Kidney (tissue), 13 donors: ENCODE measurements at regions not wholly inside any gene's neighbourhood (a gene's known extent, or its start where the extent isn't known, plus 50 kb on each side); places are given as distances from the start of the nearest gene placed in this dataset.

Source experiments
- DNase-seq, 5 donors: peaks; one replicate each; pipeline ENCODE4 v3.0.0-alpha.2; 2013 to 2020
- FAIRE-seq: peaks from 2 replicates; lab custom pipeline; 2012; peaks lifted over from hg19 to GRCh38; lab: Jason Lieb, UNC
- H3K27ac ChIP-seq, 2 donors: one replicate each; pipeline ENCODE4 v1.7.0; 2013; ENCODE audit warnings: low read depth in 2 of 2, low read length in 2 of 2, inconsistent platforms in 1 of 2
- H3K27me3 ChIP-seq: one replicate; pipeline ENCODE4 v1.7.1; 2013; ENCODE audit warnings: low read length, inconsistent platforms; ENCODE audit not compliant: control insufficient read depth, insufficient read depth
- H3K36me3 ChIP-seq, 3 donors: one replicate each; pipeline versions ENCODE4 v1.7.0 to v1.7.1; 2013; ENCODE audit warnings: low read length in 3 of 3, control low read depth in 1 of 3, inconsistent platforms in 1 of 3; ENCODE audit not compliant: insufficient read depth in 3 of 3, control insufficient read depth in 2 of 3
- H3K4me1 ChIP-seq, 3 donors: one replicate each; pipeline versions ENCODE4 v1.7.0 to v1.7.1; 2013; ENCODE audit warnings: low read length in 3 of 3, inconsistent platforms in 1 of 3, low read depth in 1 of 3; ENCODE audit not compliant: control insufficient read depth in 2 of 3, insufficient read depth in 2 of 3
- H3K4me3 ChIP-seq, 3 donors: one replicate each; pipeline versions ENCODE4 v1.7.0 to v1.8.1; 2013; ENCODE audit warnings: low read length in 3 of 3, control low read depth in 1 of 3, inconsistent platforms in 1 of 3
- H3K9ac ChIP-seq, 3 donors: one replicate each; pipeline versions ENCODE4 v1.7.0 to v1.7.1; 2013; ENCODE audit warnings: low read length in 3 of 3, control low read depth in 1 of 3, inconsistent platforms in 1 of 3
- H3K9me3 ChIP-seq, 3 donors: one replicate each; pipeline versions ENCODE4 v1.7.0 to v1.7.1; 2013; ENCODE audit warnings: low read length in 3 of 3, control low read depth in 1 of 3, inconsistent platforms in 1 of 3; ENCODE audit not compliant: control insufficient read depth in 2 of 3, insufficient read depth in 1 of 3
- intact Hi-C: fragments of 100-400 bp; cut with DNase I; formaldehyde crosslinking; loops from one replicate; pipeline ENCODE4 v1.11.1; 2022
- TF ChIP-seq, protein P1 (sequence below): IDR thresholded peaks from 3 replicates; pipeline ENCODE4 v1.5.1; 2012; ENCODE audit warnings: mild to moderate bottlenecking, moderate library complexity, borderline replicate concordance; ENCODE audit not compliant: insufficient read depth; ENCODE audit errors: extremely low read depth
- donor health status: control.
- donor health status: control.
- donor health status: control.
- donor health status: control.
- donor health status: control.
- donor health status: DM: yes; HTN: yes; CAD: no.
- donor health status: Normal renal cell carcinoma (clear cell type).

DNA sequence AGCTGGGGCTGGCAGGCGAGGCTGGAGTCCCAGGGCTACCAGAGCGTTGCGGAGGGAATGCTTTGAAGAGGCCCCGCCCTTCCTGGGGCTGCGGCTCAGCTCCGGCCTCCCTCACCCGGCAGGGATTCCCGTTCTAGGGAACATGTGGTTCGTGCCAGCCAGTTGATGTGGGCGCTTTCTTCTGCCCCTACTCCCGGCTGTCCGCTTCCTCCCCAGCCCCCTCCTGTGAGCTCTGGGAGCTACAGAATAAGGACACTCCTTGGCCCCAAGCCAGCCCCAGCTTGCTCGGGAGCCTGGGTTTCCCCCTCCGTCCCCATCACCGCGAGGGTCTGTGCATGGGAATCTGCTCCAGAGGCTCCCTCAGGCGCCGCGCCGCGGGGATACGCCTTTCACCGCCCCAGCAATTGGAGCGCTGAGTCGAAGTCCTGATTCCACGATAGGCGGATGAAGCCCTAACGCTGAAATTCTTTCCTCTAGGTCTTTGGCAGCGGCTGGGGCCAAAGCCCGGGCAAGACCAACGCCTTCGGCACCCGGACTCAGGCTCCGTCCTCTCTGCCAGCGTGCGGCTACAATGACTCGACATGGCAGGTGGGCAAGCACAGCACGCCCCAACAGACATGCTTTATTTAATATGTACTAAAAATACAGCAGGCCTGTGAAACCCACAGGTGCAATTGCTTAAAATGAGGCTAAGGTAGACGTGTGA, 69.5 kb downstream of the KLF15 start:
- Histone ChIP-seq H3K27me3 (no peaks in the 10 kb centered on the region), H3K9ac (peak overlapping the region in 2 of 3 donors; percentile 48 to 72), H3K9me3 (no peaks in the 10 kb centered on the region), H3K4me3 (peak overlapping the region; percentile 39 to 67 (median 66)), H3K36me3 (no peaks in the 10 kb centered on the region), H3K4me1 (peaks cover 0 to 44% (median 28%) of the 10 kb centered on the region in 3 donors), H3K27ac (peak overlapping the region; percentile 66 to 81)
- FAIRE-seq = no peak
- TF ChIP-seq, protein P1, sequence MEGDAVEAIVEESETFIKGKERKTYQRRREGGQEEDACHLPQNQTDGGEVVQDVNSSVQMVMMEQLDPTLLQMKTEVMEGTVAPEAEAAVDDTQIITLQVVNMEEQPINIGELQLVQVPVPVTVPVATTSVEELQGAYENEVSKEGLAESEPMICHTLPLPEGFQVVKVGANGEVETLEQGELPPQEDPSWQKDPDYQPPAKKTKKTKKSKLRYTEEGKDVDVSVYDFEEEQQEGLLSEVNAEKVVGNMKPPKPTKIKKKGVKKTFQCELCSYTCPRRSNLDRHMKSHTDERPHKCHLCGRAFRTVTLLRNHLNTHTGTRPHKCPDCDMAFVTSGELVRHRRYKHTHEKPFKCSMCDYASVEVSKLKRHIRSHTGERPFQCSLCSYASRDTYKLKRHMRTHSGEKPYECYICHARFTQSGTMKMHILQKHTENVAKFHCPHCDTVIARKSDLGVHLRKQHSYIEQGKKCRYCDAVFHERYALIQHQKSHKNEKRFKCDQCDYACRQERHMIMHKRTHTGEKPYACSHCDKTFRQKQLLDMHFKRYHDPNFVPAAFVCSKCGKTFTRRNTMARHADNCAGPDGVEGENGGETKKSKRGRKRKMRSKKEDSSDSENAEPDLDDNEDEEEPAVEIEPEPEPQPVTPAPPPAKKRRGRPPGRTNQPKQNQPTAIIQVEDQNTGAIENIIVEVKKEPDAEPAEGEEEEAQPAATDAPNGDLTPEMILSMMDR = no peak
- DNase-seq = peak; percentile 87 to 93 (median 92)
- intact Hi-C loops = no loop called here

DNA sequence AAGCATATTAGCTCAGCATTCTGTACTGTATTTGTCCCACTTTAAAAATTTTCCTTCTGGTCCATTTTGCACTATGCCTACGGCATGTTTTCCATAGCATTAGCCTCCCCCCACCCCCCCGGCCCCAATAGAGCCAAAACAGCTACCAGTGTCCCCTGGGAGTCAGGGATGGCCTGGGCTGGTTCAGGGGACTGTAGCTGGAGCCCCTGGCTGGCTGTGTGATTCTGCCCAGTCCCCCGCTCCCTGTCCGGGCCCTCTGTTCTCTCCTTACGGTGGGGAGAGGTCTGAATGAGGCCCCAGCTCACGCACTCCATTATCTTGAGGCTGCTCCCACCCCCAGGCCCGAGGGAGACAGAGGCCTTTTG, 70.1 kb downstream of the KLF15 start:
- peak overlapping the region in 2 of 3 donors; percentile 66 to 67 for H3K4me3 ChIP-seq
- TF ChIP-seq, protein P1 = no peak
- H3K36me3 ChIP-seq = no peaks in the 10 kb centered on the region
- H3K9ac ChIP-seq = peak overlapping the region in 2 of 3 donors; percentile 48 to 72
- peak overlapping the region; percentile 66 to 81 for H3K27ac ChIP-seq
- H3K27me3 ChIP-seq = no peaks in the 10 kb centered on the region
- FAIRE-seq (no peak), DNase-seq (no peak)
- no peaks in the 10 kb centered on the region for H3K9me3 ChIP-seq
- intact Hi-C loops = no loop called here
- peaks cover 0 to 39% (median 23%) of the 10 kb centered on the region in 3 donors for H3K4me1 ChIP-seq

DNA sequence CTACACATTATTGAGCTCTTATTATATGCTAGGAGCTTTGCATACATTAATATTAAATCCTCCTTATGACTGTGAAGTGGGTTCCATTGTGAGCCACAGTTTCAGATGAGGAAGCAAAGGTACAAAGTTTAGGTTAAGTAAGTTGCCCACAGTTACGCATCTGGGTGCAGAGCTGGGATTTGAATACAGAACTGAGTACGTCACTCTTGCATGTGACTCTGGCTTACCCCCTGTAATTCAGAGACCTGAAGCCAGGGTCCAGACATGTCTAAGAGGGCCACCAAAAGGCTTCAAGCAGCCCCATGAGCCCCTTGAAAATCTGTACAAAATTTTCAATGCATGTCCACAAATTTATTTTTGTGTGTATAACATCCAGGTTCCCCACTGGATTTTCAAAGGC, 71.8 kb downstream of the KLF15 start:
- peaks cover 0 to 21% (median 17%) of the 10 kb centered on the region in 3 donors for H3K4me1 ChIP-seq
- TF ChIP-seq, protein P1 = no peak
- H3K9ac ChIP-seq = no peak overlapping the region
- intact Hi-C loops = no loop called here
- no peak for FAIRE-seq
- H3K27ac ChIP-seq = no peak overlapping the region
- H3K36me3 ChIP-seq = no peaks in the 10 kb centered on the region
- no peak for DNase-seq
- peaks cover 0 to 4% (median 0%) of the 10 kb centered on the region in 3 donors for H3K9me3 ChIP-seq
- no peaks in the 10 kb centered on the region for H3K27me3 ChIP-seq
- no peak overlapping the region for H3K4me3 ChIP-seq
